Uterus (tissue), 3 donors: ENCODE measurements at regions not wholly inside any gene's neighbourhood (a gene's known extent, or its start where the extent isn't known, plus 50 kb on each side); places are given as distances from the start of the nearest gene placed in this dataset.
A peak's percentile ranks its signal among the peaks of the same experiment; 100 is the strongest.

Source experiments
- DNase-seq, 2 donors: peaks; one replicate each; pipeline ENCODE4 v3.0.0-alpha.2; 2019 to 2020
- H3K27ac ChIP-seq, 2 donors: fragments of 200-600 bp; sonication (generic); 1 replicate in 1 of 2; 2 replicates in 1 of 2; pipeline ENCODE4 v1.5.1; 2016 to 2018
- H3K27me3 ChIP-seq, 2 donors: fragments of 200-600 bp; sonication (generic); one replicate each; pipeline ENCODE4 v1.5.1; 2018 to 2019; ENCODE audit warnings: control low read depth in 1 of 2
- H3K36me3 ChIP-seq, 2 donors: fragments of 200-600 bp; sonication (generic); one replicate each; pipeline ENCODE4 v1.5.1; 2019; ENCODE audit warnings: control low read depth in 1 of 2
- H3K4me1 ChIP-seq, 2 donors: fragments of 200-600 bp; sonication (generic); one replicate each; pipeline ENCODE4 v1.5.1; 2018 to 2019; ENCODE audit warnings: control low read depth in 1 of 2
- H3K4me3 ChIP-seq, 2 donors: fragments of 200-600 bp; sonication (generic); 1 replicate in 1 of 2; 2 replicates in 1 of 2; pipeline ENCODE4 v1.5.1; 2018 to 2019; ENCODE audit warnings: mild to moderate bottlenecking in 1 of 2
- H3K9me3 ChIP-seq, 2 donors: fragments of 200-600 bp; sonication (generic); one replicate each; pipeline ENCODE4 v1.5.1; 2019; ENCODE audit warnings: control low read depth in 1 of 2
- POLR2A ChIP-seq, 2 donors: fragments of 450-650 bp; IDR thresholded peaks; one replicate each; pipeline ENCODE4 v1.6.1; 2016; ENCODE audit warnings: antibody characterized with exemption in 2 of 2, mild to moderate bottlenecking in 1 of 2, moderate library complexity in 1 of 2
- intact Hi-C: fragments of 100-400 bp; cut with DNase I; formaldehyde crosslinking; loops from one replicate; pipeline ENCODE4 v1.15.1; 2023; ENCODE audit warnings: low total_unique reads
- TF ChIP-seq, protein P1 (sequence below), 4 experiments: fragments of 200-600 bp in 2 of 4; fragments of 450-650 bp in 2 of 4; sonication (generic) in 2 of 4; IDR thresholded peaks; one replicate each; pipeline ENCODE4 v1.5.1; 2016 to 2019; ENCODE audit warnings: antibody characterized with exemption in 4 of 4, mild to moderate bottlenecking in 2 of 4, moderate library complexity in 1 of 4
- donor health status: DM: yes; HTN: yes; CAD: no.

DNA sequence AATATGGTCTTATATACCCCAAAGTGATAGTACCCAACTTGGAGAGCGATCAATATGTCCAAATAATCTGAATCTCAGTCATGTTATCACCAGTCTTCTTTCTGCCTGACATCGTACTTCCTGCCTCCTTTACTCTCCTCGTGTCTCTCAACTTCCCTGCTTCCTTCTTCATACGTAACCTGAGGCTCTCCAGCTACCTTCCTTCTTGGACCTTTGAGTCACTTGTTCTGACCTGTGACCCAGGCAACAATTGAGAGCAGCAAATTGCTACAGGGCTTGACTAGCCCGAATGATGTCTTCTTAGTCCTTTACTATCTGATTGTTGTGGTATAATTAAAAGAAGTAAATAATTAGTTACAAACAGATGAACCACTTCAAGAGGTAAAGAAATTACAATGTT lies 145.9 kb upstream of the MBNL1 start:
- Histone ChIP-seq H3K9me3 (no peaks in the 10 kb centered on the region), H3K4me1 (no peaks in the 10 kb centered on the region), H3K36me3 (no peaks in the 10 kb centered on the region), H3K27me3 (no peaks in the 10 kb centered on the region), H3K27ac (peak overlapping the region; percentile 1 to 90), H3K4me3 (no peak overlapping the region)
- intact Hi-C loops = no loop called here
- no peak for DNase-seq
- TF ChIP-seq, protein P1, sequence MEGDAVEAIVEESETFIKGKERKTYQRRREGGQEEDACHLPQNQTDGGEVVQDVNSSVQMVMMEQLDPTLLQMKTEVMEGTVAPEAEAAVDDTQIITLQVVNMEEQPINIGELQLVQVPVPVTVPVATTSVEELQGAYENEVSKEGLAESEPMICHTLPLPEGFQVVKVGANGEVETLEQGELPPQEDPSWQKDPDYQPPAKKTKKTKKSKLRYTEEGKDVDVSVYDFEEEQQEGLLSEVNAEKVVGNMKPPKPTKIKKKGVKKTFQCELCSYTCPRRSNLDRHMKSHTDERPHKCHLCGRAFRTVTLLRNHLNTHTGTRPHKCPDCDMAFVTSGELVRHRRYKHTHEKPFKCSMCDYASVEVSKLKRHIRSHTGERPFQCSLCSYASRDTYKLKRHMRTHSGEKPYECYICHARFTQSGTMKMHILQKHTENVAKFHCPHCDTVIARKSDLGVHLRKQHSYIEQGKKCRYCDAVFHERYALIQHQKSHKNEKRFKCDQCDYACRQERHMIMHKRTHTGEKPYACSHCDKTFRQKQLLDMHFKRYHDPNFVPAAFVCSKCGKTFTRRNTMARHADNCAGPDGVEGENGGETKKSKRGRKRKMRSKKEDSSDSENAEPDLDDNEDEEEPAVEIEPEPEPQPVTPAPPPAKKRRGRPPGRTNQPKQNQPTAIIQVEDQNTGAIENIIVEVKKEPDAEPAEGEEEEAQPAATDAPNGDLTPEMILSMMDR (IDR thresholded peaks at IDR 0.05) = no peak
- no peak for TF ChIP-seq POLR2A (IDR thresholded peaks at IDR 0.05)

DNA sequence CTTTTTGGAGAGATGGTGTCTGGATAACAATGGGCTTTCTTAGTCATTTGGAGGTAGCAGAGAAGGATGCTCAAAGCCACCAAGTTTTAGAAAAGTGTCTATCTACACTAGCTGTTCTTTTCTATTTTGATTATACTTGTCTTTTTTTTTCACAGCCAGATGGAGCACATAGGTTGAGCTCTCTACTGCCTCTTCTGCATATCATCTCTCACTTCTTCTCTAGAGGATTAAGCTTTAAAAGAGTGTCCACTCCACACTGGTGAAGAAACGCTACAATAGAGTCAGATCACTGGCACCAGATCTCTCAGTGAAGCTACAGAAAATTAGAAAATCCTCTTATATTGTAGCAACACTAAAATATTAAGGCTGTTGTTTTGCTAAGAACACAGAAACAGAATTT lies 145.3 kb upstream of the MBNL1 start:
- DNase-seq = no peak
- no peaks in the 10 kb centered on the region for H3K36me3 ChIP-seq
- intact Hi-C loops = no loop called here
- H3K4me1 ChIP-seq = no peaks in the 10 kb centered on the region
- no peaks in the 10 kb centered on the region for H3K27me3 ChIP-seq
- peak overlapping the region; percentile 1 to 90 for H3K27ac ChIP-seq
- no peaks in the 10 kb centered on the region for H3K9me3 ChIP-seq
- H3K4me3 ChIP-seq = no peak overlapping the region
- TF ChIP-seq, protein P1 (IDR thresholded peaks at IDR 0.05) = peak in 3 of 4 experiments; percentile 5 to 24 (median 10)
- no peak for TF ChIP-seq POLR2A (IDR thresholded peaks at IDR 0.05)

DNA sequence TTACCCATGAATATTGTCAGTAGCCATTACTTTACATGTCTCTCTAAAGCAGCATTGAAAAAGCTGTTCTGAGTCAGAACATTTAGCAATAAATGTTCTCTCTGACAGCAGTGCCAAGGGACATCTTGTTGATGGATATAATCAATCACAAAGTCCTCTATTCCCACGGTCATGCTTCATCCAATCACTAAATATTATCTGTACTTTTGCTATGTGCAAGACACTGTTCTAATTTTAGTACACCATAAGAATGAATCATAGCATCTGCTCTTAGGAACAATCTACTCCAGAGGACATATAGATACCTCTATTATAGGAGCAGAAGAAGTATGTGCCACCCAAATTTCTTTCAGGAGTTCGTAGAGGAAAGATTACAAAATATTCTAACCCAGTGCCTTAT lies 142.5 kb upstream of the MBNL1 start:
- intact Hi-C loops = no loop called here

DNA sequence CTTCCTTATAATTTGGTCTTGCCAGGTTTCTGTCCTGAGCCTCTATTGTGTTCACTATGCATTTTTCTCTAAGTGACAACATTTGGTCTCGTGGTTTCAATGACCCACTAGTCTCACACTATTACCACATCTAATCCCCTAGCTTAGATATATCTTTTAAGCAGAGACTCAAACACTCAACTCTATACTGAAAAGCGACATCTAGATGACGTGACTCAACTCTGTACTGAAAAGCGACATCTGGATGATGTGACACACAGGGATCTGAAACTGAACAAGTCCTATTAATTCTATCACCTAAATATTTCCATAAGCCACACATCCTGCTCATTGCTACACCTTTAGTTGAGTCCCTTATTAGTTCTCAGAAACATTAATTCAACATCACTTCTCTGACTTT lies 141.7 kb upstream of the MBNL1 start:
- Histone ChIP-seq H3K9me3 (no peaks in the 10 kb centered on the region), H3K4me3 (no peak overlapping the region), H3K27ac (no peak overlapping the region), H3K36me3 (no peaks in the 10 kb centered on the region), H3K4me1 (no peaks in the 10 kb centered on the region), H3K27me3 (no peaks in the 10 kb centered on the region)
- intact Hi-C loops = no loop called here
- TF ChIP-seq, protein P1 (IDR thresholded peaks at IDR 0.05) = no peak
- TF ChIP-seq POLR2A (IDR thresholded peaks at IDR 0.05) = no peak
- no peak for DNase-seq

More for the DNA sequence above, 142.5 kb upstream of the MBNL1 start:
- Histone ChIP-seq H3K36me3 (no peaks in the 10 kb centered on the region), H3K4me1 (no peaks in the 10 kb centered on the region), H3K27ac (no peak overlapping the region), H3K9me3 (no peaks in the 10 kb centered on the region), H3K4me3 (no peak overlapping the region), H3K27me3 (no peaks in the 10 kb centered on the region)
- TF ChIP-seq, protein P1 (IDR thresholded peaks at IDR 0.05) = no peak
- TF ChIP-seq POLR2A (IDR thresholded peaks at IDR 0.05) = no peak
- no peak for DNase-seq

DNA sequence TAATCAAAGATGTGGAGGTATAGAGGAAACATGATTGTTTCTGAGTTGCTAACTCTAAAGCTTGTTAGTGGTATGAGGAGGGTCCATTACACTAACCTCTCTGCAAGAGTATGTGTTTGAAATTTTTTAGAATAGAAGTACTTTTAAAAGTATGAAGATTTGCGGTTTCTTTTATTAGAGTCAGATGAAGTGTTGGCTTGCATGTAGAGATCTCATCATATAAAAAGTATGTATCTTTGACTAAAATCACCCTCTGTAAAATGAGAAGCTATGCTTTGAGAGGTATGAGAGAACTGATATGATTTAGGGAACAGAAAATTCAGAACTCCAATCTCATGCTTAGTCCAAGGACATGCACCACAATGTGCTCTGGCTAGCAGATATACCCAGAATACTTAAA lies 140.4 kb upstream of the MBNL1 start:
- DNase-seq = no peak
- intact Hi-C loops = no loop called here

More for the DNA sequence above, 140.4 kb upstream of the MBNL1 start:
- no peaks in the 10 kb centered on the region for H3K36me3 ChIP-seq
- no peaks in the 10 kb centered on the region for H3K27me3 ChIP-seq
- no peak overlapping the region for H3K27ac ChIP-seq
- H3K9me3 ChIP-seq = no peaks in the 10 kb centered on the region
- no peak overlapping the region for H3K4me3 ChIP-seq
- no peak for TF ChIP-seq POLR2A (IDR thresholded peaks at IDR 0.05)
- TF ChIP-seq, protein P1 (IDR thresholded peaks at IDR 0.05) = no peak
- no peaks in the 10 kb centered on the region for H3K4me1 ChIP-seq
